Glomerular visceral epithelial cell (primary cell): ENCODE measurements at regions not wholly inside any gene's neighbourhood (a gene's known extent, or its start where the extent isn't known, plus 50 kb on each side); places are given as distances from the start of the nearest gene placed in this dataset.
A peak's percentile ranks its signal among the peaks of the same experiment; 100 is the strongest.

Experiments
- DNase-seq: peaks from one replicate; pipeline ENCODE4 v3.0.0-alpha.2; 2016; ENCODE audit errors: extremely low spot score

DNA sequence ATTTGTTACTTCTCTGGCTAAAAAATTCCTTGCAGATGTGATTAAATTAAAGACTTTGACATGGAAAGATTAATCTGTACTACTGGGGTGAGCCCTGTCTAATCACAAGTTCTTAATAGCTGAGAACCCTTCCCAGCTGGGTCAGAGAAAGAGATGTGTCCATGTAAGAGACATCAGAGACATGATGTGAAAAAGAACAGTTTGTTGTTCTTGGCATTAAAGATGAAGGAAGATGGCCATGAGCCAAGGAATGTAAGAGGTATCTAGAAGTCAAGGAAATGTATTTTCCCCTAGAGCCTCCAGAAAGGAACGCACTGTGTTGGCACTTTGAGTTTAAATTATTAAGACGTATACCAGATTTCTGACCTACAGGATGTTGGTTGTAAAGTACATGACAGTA is 1271.5 kb upstream of the PRMT6 start:
- peak; percentile 1 for DNase-seq

DNA sequence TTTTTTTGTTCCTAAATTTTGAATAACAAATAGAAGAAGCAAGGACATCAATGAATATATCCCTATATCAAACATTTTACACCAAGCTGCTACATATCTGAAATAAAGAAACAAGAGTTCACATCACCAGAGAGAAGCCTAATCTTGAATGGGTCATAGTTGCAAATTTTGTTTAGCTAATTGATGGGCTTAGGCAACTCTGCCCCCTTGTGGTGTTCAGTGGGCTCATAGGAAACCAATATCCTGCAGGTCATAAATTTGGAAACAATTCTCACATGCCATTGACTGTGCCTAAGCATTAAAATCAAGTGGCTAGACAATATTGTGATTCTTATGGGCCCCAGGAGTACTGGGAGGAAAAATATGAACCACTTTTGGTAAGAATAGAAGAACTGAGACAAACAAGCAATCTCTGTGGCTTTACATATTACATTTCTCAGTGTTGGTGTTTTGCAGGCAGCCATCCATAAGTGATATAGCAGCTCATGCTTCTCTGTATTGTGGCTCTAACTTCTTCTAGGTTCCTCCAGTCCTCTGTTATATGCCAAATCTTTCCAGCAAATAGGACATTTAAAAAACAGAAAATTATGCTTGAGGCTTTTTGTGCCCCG is 1262.8 kb upstream of the PRMT6 start:
- peak; percentile 52 for DNase-seq

DNA sequence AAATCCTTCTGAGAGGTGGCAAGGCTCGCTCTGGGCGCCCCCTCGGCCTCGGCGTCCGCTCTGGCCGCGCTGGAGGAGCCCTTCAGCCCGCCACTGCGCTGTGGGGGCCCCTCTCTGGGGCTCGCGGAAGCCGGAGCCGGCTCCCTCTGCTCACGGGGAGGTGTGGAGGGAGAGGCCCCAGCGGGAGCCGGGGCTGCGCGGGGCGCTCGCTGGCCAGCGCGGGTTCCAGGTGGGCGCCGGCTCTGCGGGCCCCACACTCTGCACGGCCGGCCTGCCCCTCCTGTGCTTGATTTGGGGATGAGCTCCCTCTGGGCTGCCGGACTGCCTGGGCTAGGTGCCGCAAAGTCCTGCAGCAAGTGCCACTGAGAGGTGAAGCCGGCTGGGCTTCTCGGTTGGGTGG is 1260.7 kb upstream of the PRMT6 start:
- DNase-seq = no peak

- DNase-seq = no peak
Observed at GRCh38 chr1:105830571-105831146, 1225.8 kb upstream of the PRMT6 start.

- no peak for DNase-seq
Observed at GRCh38 chr1:105838071-105838470, 1218.4 kb upstream of the PRMT6 start.

GRCh38 chr1:105865546-105865945 is 1190.9 kb upstream of the PRMT6 start:
- DNase-seq = peak; percentile 26

GRCh38 chr1:105872817-105873216 is 1183.7 kb upstream of the PRMT6 start:
- peak; percentile 2 for DNase-seq

- DNase-seq = no peak
Observed at GRCh38 chr1:105874621-105875020, 1181.9 kb upstream of the PRMT6 start.

DNA sequence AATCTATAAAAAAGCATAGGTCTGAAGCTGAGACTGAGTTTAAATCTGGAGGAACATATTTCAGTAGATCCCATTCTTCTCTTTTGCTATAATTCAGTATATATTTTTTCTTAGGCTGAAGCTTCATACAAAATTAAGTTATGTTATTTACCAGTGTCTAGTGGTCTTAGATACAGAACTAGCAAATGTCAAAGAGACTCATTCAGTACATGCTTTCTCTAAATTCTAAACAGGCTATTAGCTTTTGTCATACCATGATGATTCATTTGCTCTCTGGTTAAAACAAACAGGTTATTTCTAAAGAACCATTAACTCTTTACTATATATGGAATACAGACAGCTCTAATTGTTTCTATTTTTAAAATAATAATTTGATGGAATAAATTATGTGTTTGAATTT is 1170.2 kb upstream of the PRMT6 start:
- no peak for DNase-seq

DNA sequence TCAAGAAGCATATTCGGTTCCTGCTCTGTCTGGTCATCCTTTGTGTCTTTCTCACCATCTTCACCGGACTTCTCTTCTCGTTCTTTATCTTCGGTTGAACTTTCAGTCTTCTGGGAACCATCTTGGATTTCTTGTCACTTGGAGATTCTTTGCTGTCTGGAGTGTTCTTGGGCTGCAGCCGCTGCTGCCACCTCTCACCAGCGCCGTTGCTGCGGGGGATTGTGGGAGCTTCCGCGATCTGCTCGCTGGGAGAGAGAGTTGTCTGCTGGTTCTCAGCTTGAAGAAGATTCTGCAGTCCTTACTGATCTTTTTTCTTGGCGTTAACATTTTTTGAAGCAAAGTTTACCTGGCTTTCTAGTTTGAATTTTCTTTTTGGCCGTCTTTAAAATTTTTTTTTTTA is 1165.2 kb upstream of the PRMT6 start:
- no peak for DNase-seq

DNA sequence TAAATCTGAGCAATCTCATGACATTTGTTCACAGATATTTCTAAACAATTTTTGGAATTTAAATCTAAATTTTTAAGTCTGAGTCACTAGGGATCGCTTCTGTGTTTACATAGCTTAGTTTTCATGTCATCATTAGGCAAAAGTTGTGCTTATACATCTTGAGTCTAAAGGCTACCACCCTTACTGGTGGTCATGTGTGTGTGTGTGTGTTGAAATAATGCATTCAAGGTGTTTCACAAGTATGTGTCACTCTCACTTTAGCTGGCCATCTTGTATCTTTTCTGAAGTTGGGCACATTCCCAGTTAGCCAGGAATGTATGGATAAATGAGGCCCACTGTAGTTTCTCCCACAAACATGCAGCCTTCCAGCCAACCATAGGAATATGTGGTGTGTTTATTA is 1162.5 kb upstream of the PRMT6 start:
- no peak for DNase-seq

DNA sequence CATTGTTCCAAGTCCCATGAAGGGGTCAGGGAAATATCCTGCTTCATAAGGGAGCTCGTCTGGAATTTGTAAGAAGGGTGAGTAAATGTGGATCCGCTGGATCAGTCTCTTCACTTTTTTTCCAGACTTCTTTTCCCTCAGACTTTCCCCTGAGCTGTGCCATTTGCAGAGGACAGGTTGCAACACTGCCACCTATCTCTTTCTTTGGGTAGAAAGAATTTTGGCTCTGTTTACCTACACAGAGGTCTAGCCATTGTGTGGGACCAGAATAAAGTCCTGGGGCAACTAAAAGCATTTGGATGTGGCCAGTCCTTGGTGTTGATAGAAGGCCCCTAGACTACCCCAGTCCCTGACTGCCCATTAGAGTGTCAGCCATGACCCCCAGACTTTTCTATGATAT is 1146.7 kb upstream of the PRMT6 start:
- no peak for DNase-seq

DNA sequence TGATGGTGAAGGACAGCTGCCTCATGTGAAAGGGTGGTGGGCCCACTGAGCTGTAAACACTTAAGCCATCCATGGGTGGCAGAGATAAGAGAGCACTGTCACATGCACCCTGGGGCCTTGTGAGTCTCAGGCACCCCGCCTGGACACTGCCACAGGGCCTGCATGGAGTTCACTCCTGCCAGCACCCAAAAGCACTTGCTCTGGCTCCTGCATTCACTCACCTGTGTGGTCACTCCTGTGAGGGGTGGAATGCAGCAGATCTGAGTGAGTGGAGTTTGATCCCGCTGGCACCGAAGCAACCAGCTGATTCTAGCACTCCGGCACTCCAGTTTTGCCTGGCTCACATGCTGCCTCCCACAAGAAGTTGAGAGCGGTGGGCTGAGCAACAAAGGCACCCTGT is 1142.1 kb upstream of the PRMT6 start:
- no peak for DNase-seq

DNA sequence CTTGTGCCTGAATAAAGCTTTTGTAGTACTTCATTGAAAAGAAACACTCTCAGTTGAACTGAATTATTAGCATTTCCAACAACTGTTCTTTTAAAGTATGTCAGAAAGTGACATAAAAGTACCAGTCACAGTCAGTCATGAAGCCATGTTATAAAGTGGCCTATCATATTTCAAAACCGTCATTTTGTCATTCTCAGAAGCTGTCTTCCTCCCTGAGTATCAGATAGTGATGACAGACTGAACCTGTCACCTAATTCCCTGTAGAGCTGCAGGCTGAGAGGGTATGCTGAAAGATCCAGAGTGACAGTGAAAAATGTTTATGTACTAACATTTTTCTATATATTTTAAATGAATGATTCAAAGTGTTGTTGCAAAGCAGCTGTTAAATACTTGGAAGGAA is 1121.7 kb upstream of the PRMT6 start:
- no peak for DNase-seq

- DNase-seq = no peak
Observed at GRCh38 chr1:105964879-105965278, 1091.6 kb upstream of the PRMT6 start.

GRCh38 chr1:105997516-105997915 is 1059.0 kb upstream of the PRMT6 start:
- DNase-seq = no peak

DNA sequence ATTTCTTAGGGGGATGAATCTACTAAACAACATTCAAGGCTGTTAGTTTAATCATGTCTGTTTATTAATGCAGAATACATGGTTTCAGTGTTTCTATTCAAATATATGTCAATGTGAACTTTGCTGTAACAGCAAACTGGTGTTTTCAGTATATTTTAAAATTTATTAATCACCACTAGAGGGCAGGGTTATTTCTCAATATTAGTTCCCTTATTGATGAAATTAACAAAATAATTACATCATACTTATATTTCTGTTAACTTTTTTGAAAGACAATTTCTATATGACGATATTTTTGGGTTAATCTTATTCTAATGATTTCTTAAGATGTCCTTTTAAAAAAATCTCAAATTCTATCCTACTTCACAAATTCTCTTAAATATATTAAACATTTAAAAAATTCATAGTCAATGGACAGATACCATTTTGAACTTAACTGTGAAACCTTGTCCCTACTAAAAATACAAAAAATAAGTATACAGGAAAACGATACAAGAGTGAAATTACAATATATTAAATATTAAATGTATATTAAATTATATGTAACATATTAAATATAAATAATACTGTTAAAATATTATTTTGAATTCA is 1034.1 kb upstream of the PRMT6 start:
- no peak for DNase-seq

GRCh38 chr1:106027871-106028270 is 1028.6 kb upstream of the PRMT6 start:
- DNase-seq = no peak

GRCh38 chr1:106037526-106037925 is 1018.9 kb upstream of the PRMT6 start:
- no peak for DNase-seq

GRCh38 chr1:106038260-106038659 is 1018.2 kb upstream of the PRMT6 start:
- no peak for DNase-seq

GRCh38 chr1:106043971-106044370 is 1012.5 kb upstream of the PRMT6 start:
- no peak for DNase-seq

- DNase-seq = no peak
Observed at GRCh38 chr1:106047210-106047609, 1009.3 kb upstream of the PRMT6 start.

- no peak for DNase-seq
Observed at GRCh38 chr1:106049595-106049994, 1006.9 kb upstream of the PRMT6 start.

- no peak for DNase-seq
Observed at GRCh38 chr1:106055855-106056254, 1000.6 kb upstream of the PRMT6 start.
